HepG2 (cell line): ENCODE measurements at regions not wholly inside any gene's neighbourhood (a gene's known extent, or its start where the extent isn't known, plus 50 kb on each side); places are given as distances from the start of the nearest gene placed in this dataset.

Experiments used
- ATM ChIP-seq: fragments of 450-650 bp; IDR thresholded peaks from 2 replicates; pipeline ENCODE4 v1.7.1; 2017; ENCODE audit warnings: mild to moderate bottlenecking, borderline replicate concordance
- CREM ChIP-seq, 2 experiments: sonication (generic) in 1 of 2; formaldehyde crosslinking in 1 of 2; IDR thresholded peaks; 2 replicates each; pipeline versions ENCODE4 v1.4.0 to v1.6.1; 2016 to 2020; ENCODE audit warnings: antibody characterized with exemption in 1 of 2, mild to moderate bottlenecking in 1 of 2, missing genetic modification reagents in 1 of 2
- ELF3 ChIP-seq: IDR thresholded peaks from 2 replicates; pipeline ENCODE4 v1.6.1; 2016; ENCODE audit warnings: missing genetic modification reagents, missing compliant biosample characterization
- FOXA1 ChIP-seq, 2 experiments: fragments of 450-650 bp in 1 of 2; sonication (generic) in 1 of 2; formaldehyde crosslinking in 1 of 2; IDR thresholded peaks; 2 replicates each; pipeline versions ENCODE4 v1.4.0 to v1.6.1; 2016 to 2020; ENCODE audit warnings: missing genetic modification reagents in 1 of 2
- GABPB1 ChIP-seq: IDR thresholded peaks from 2 replicates; pipeline ENCODE4 v1.6.1; 2016; ENCODE audit warnings: mild to moderate bottlenecking, missing genetic modification reagents, moderate library complexity, missing compliant biosample characterization
- KDM6A ChIP-seq: IDR thresholded peaks from 2 replicates; pipeline ENCODE4 v1.6.1; 2016; ENCODE audit warnings: low read depth
- NR2F1 ChIP-seq, 2 experiments: fragments of 450-650 bp in 1 of 2; formaldehyde crosslinking in 1 of 2; IDR thresholded peaks; 2 replicates each; pipeline versions ENCODE4 v1.5.0 to v1.6.1; 2016 to 2020; ENCODE audit warnings: mild to moderate bottlenecking in 1 of 2, missing compliant biosample characterization in 1 of 2, missing genetic modification reagents in 1 of 2, moderate library complexity in 1 of 2
- RCOR2 ChIP-seq: IDR thresholded peaks from 2 replicates; pipeline ENCODE4 v1.6.1; 2016; ENCODE audit warnings: missing biosample characterization, missing genetic modification reagents
- RELA ChIP-seq: sonication (generic); formaldehyde crosslinking; IDR thresholded peaks from 2 replicates; pipeline ENCODE4 v1.4.0; 2020; ENCODE audit warnings: missing genetic modification reagents
- TBX3 ChIP-seq: fragments of 450-650 bp; IDR thresholded peaks from 2 replicates; pipeline ENCODE4 v1.6.1; 2017; ENCODE audit warnings: antibody characterized with exemption, mild to moderate bottlenecking, inconsistent platforms, borderline replicate concordance
- TCF7 ChIP-seq: sonication (generic); IDR thresholded peaks from 2 replicates; pipeline ENCODE4 v1.6.1; 2016; ENCODE audit warnings: antibody characterized with exemption, low read depth
- YY1 ChIP-seq: IDR thresholded peaks from 2 replicates; pipeline ENCODE4 v1.6.1; 2011; ENCODE audit warnings: low read length, low read depth, moderate library complexity, mild to moderate bottlenecking; ENCODE audit not compliant: insufficient read depth, insufficient replicate concordance
- ZBTB8A ChIP-seq: sonication (generic); formaldehyde crosslinking; IDR thresholded peaks from 2 replicates; pipeline ENCODE4 v1.4.0; 2020; ENCODE audit warnings: mild to moderate bottlenecking, low read depth, missing genetic modification reagents, borderline replicate concordance
- ZFX ChIP-seq: sonication (generic); formaldehyde crosslinking; IDR thresholded peaks from 2 replicates; pipeline ENCODE4 v1.4.0; 2020; ENCODE audit warnings: mild to moderate bottlenecking, low read depth, missing genetic modification reagents, moderate library complexity
- ZNF503 ChIP-seq: sonication (generic); formaldehyde crosslinking; IDR thresholded peaks from 2 replicates; pipeline ENCODE4 v1.4.0; 2020; ENCODE audit warnings: missing genetic modification reagents
- ZNF768 ChIP-seq: sonication (generic); formaldehyde crosslinking; IDR thresholded peaks from 2 replicates; pipeline ENCODE4 v1.4.0; 2020; ENCODE audit warnings: missing genetic modification reagents
- ZNF776 ChIP-seq: sonication (generic); formaldehyde crosslinking; IDR thresholded peaks from 2 replicates; pipeline ENCODE4 v1.4.0; 2020; ENCODE audit warnings: mild to moderate bottlenecking, missing genetic modification reagents
- ZSCAN9 ChIP-seq: IDR thresholded peaks from 2 replicates; pipeline ENCODE4 v1.6.1; 2016; ENCODE audit warnings: borderline replicate concordance
- TF ChIP-seq, protein P1 (sequence below): sonication (generic); formaldehyde crosslinking; IDR thresholded peaks from 2 replicates; pipeline ENCODE4 v1.8.1; 2022; ENCODE audit warnings: low read depth, mild to moderate bottlenecking, missing genetic modification reagents
- TF ChIP-seq, protein P2 (sequence below): sonication (generic); formaldehyde crosslinking; IDR thresholded peaks from 2 replicates; pipeline ENCODE4 v1.4.0; 2020; ENCODE audit warnings: missing genetic modification reagents
- TF ChIP-seq, protein P3 (sequence below): sonication (generic); formaldehyde crosslinking; conservative IDR thresholded peaks from 2 replicates; pipeline ENCODE4 v1.4.0; 2020; ENCODE audit warnings: missing genetic modification reagents

DNA sequence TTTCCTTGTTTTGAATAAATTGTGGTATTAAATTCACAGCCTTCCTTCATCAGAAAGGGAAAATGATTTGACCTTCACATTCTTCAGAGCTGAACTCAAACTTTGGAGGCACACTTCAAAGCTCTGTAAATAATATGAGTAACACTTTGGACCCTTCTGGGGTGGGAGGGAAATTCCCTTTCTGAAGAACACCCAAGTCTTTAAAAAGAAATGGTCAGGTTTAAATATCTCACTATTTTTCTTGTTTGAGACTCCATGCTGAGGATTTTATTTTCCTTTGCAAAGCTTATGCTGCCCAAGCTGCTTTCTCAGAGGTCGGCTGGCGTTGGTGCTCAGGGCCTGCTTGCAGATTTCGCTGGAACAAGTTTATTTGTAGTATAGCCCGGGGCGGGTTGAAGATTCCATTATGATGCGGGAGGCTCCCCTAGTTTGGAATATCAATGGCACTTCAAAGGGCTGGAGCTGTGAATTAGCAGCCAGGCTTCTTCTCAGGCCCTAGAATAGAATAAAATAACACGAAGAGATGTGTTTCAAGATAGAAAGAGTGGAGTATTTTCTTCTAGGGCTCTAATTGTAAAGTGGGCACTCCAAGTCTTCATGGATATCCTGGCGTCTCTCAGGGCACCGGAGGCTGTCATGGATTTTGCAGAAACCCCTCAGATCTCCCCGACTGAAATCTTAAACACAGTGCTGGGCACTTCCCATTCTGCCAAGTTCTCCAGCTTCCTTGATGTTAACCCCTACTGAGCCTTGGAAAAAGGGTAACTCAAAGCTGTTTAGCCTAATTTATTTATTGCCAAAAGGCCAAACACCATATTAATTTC lies 315.6 kb downstream of the GPAT3 start (continued):
- TF ChIP-seq, protein P1, sequence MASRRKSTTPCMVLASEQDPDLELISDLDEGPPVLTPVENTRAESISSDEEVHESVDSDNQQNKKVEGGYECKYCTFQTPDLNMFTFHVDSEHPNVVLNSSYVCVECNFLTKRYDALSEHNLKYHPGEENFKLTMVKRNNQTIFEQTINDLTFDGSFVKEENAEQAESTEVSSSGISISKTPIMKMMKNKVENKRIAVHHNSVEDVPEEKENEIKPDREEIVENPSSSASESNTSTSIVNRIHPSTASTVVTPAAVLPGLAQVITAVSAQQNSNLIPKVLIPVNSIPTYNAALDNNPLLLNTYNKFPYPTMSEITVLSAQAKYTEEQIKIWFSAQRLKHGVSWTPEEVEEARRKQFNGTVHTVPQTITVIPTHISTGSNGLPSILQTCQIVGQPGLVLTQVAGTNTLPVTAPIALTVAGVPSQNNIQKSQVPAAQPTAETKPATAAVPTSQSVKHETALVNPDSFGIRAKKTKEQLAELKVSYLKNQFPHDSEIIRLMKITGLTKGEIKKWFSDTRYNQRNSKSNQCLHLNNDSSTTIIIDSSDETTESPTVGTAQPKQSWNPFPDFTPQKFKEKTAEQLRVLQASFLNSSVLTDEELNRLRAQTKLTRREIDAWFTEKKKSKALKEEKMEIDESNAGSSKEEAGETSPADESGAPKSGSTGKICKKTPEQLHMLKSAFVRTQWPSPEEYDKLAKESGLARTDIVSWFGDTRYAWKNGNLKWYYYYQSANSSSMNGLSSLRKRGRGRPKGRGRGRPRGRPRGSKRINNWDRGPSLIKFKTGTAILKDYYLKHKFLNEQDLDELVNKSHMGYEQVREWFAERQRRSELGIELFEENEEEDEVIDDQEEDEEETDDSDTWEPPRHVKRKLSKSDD (CRISPR knock-in tag) = no peak
- TF ChIP-seq GABPB1 (CRISPR knock-in tag) (no peak), RCOR2 (peak; percentile 46; the same call in 1 of the 2 replicates), ZNF503 (CRISPR knock-in tag) (peak; percentile 62), CREM (IDR thresholded peaks at IDR 0.05) (peak; percentile 55), CREM (CRISPR knock-in tag; IDR thresholded peaks at IDR 0.05) (no peak), ELF3 (CRISPR knock-in tag) (peak; percentile 74), ZBTB8A (no peak), YY1 (no peak), ZNF768 (CRISPR knock-in tag) (no peak), ZSCAN9 (no peak), TCF7 (peak; percentile 86), FOXA1 (IDR thresholded peaks at IDR 0.05) (no peak), FOXA1 (CRISPR knock-in tag; IDR thresholded peaks at IDR 0.05) (peak; percentile 60), KDM6A (CRISPR knock-in tag) (peak; percentile 35; the same call in 1 of the 2 replicates), RELA (peak; percentile 62; the same call in 1 of the 2 replicates), ZNF776 (no peak), TBX3 (peak; percentile 21; the same call in 1 of the 2 replicates), NR2F1 (CRISPR knock-in tag; IDR thresholded peaks at IDR 0.05) (peak; percentile 22 to 83; a peak in 2 of 4 replicates), ATM (no peak), ZFX (CRISPR knock-in tag) (no peak)
- TF ChIP-seq, protein P2, sequence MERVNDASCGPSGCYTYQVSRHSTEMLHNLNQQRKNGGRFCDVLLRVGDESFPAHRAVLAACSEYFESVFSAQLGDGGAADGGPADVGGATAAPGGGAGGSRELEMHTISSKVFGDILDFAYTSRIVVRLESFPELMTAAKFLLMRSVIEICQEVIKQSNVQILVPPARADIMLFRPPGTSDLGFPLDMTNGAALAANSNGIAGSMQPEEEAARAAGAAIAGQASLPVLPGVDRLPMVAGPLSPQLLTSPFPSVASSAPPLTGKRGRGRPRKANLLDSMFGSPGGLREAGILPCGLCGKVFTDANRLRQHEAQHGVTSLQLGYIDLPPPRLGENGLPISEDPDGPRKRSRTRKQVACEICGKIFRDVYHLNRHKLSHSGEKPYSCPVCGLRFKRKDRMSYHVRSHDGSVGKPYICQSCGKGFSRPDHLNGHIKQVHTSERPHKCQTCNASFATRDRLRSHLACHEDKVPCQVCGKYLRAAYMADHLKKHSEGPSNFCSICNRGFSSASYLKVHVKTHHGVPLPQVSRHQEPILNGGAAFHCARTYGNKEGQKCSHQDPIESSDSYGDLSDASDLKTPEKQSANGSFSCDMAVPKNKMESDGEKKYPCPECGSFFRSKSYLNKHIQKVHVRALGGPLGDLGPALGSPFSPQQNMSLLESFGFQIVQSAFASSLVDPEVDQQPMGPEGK (CRISPR knock-in tag) = peak; percentile 43; the same call in 1 of the 2 replicates
- TF ChIP-seq, protein P3, sequence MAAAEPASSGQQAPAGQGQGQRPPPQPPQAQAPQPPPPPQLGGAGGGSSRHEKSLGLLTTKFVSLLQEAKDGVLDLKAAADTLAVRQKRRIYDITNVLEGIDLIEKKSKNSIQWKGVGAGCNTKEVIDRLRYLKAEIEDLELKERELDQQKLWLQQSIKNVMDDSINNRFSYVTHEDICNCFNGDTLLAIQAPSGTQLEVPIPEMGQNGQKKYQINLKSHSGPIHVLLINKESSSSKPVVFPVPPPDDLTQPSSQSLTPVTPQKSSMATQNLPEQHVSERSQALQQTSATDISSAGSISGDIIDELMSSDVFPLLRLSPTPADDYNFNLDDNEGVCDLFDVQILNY = no peak
